HepG2 (cell line): ENCODE measurements at regions not wholly inside any gene's neighbourhood (a gene's known extent, or its start where the extent isn't known, plus 50 kb on each side); places are given as distances from the start of the nearest gene placed in this dataset.

Experiments
- ATAC-seq: fragments of 200-7000 bp; cut with Tn5 transposase; 3 replicates; pipeline ENCODE4 v1.9.1; 2020; ENCODE audit warnings: mild to moderate bottlenecking, moderate library complexity
- BruUV-seq: library from RNA; stranded (reverse); fragments of 400-500 nt; replicated peaks from 2 replicates; lab custom pipeline; 2021; lab: Mats Ljungman, UMichigan
- CTCF ChIA-PET: fragments of 300-600 bp; formaldehyde crosslinking; extraction: SDS; loops from one replicate; lab custom pipeline; 2021; ENCODE audit warnings: low total read pairs, inconsistent platforms, low intra/inter-chr PET ratio; lab: Yijun Ruan, JAX
- POLR2A ChIA-PET: fragments of 350-600 bp; sonication (Branson Sonifier 250); formaldehyde crosslinking; loops from one replicate; lab custom pipeline; 2020; ENCODE audit warnings: antibody characterized with exemption, inconsistent platforms; lab: Yijun Ruan, JAX
- DNase-seq: peaks from one replicate; pipeline ENCODE4 v3.0.0-alpha.2; 2015; ENCODE audit warnings: low spot score
- FAIRE-seq: peaks from 3 replicates; lab custom pipeline; 2011; peaks lifted over from hg19 to GRCh38; lab: Jason Lieb, UNC
- H2AFZ ChIP-seq: one replicate; pipeline ENCODE4 v1.6.1; 2011; ENCODE audit warnings: low read length, inconsistent platforms
- H3K27ac ChIP-seq: fragments of 300-600 bp; 3 replicates; pipeline ENCODE4 v1.8.0; 2011; ENCODE audit warnings: mixed run types, mild to moderate bottlenecking, mixed read lengths, low read length, inconsistent platforms; ENCODE audit not compliant: insufficient read depth; ENCODE audit errors: extremely low read length
- H3K27me3 ChIP-seq, 2 experiments: fragments of 200-600 bp in 1 of 2; 2 replicates in 1 of 2; 3 replicates in 1 of 2; pipeline versions ENCODE4 v1.6.0 to v1.8.0; 2011; ENCODE audit warnings: low read length in 2 of 2, mild to moderate bottlenecking in 2 of 2, moderate library complexity in 2 of 2, inconsistent platforms in 1 of 2; ENCODE audit not compliant: insufficient read depth in 2 of 2, control insufficient read depth in 1 of 2
- H3K36me3 ChIP-seq, 2 experiments: fragments of 200-600 bp in 1 of 2; replicated peaks in 1 of 2; 2 replicates in 1 of 2; 3 replicates in 1 of 2; pipeline versions ENCODE4 v1.5.1 to v1.8.0; 2011; ENCODE audit warnings: low read length in 2 of 2, inconsistent platforms in 1 of 2; ENCODE audit not compliant: insufficient read depth in 2 of 2, control insufficient read depth in 1 of 2
- H3K4me1 ChIP-seq: 2 replicates; pipeline ENCODE4 v1.5.1; 2012; ENCODE audit warnings: low read length, inconsistent platforms; ENCODE audit not compliant: insufficient read depth
- H3K4me2 ChIP-seq: 2 replicates; pipeline ENCODE4 v1.6.0; 2011; ENCODE audit warnings: low read depth, low read length, inconsistent platforms
- H3K4me3 ChIP-seq, 3 experiments: fragments of 200-600 bp in 1 of 3; sonication (generic), shearing (Covaris generic) in 1 of 3; replicated peaks in 1 of 3; 2 replicates each; pipeline ENCODE4 v1.5.1; 2011 to 2016; ENCODE audit warnings: low read length in 3 of 3, inconsistent platforms in 2 of 3, low read depth in 2 of 3, mild to moderate bottlenecking in 2 of 3, control low read depth in 1 of 3, mixed read lengths in 1 of 3; ENCODE audit not compliant: insufficient read depth in 1 of 3
- H3K79me2 ChIP-seq: one replicate; pipeline ENCODE4 v1.6.1; 2011; ENCODE audit warnings: low read length, inconsistent platforms; ENCODE audit not compliant: insufficient read depth
- H3K9ac ChIP-seq: 2 replicates; pipeline ENCODE4 v1.6.0; 2011; ENCODE audit warnings: mild to moderate bottlenecking, low read depth, low read length, inconsistent platforms; ENCODE audit not compliant: insufficient read depth
- H3K9me3 ChIP-seq: 2 replicates; pipeline ENCODE4 v1.5.1; 2012; ENCODE audit warnings: mild to moderate bottlenecking, low read length
- H4K20me1 ChIP-seq: 2 replicates; pipeline ENCODE4 v1.6.0; 2011; ENCODE audit warnings: inconsistent platforms, mild to moderate bottlenecking, low read length, moderate library complexity; ENCODE audit not compliant: insufficient read depth
- CCDC6 ChIP-seq: sonication (generic); formaldehyde crosslinking; IDR thresholded peaks from 2 replicates; pipeline ENCODE4 v1.8.1; 2022; ENCODE audit warnings: mild to moderate bottlenecking, missing genetic modification reagents, moderate library complexity
- CEBPB ChIP-seq: IDR thresholded peaks from 2 replicates; pipeline ENCODE4 v1.6.1; 2011; ENCODE audit warnings: low read depth, low read length, improper control_type of control experiment, borderline replicate concordance
- KDM4B ChIP-seq: sonication (generic); formaldehyde crosslinking; IDR thresholded peaks from 2 replicates; pipeline ENCODE4 v1.4.0; 2020; ENCODE audit warnings: missing genetic modification reagents
- KDM6A ChIP-seq: IDR thresholded peaks from 2 replicates; pipeline ENCODE4 v1.6.1; 2016; ENCODE audit warnings: low read depth
- RXRB ChIP-seq: IDR thresholded peaks from 2 replicates; pipeline ENCODE4 v1.6.1; 2016; ENCODE audit warnings: borderline replicate concordance, missing genetic modification reagents, missing compliant biosample characterization
- SMAD3 ChIP-seq: sonication (generic); formaldehyde crosslinking; IDR thresholded peaks from 2 replicates; pipeline ENCODE4 v1.4.0; 2020; ENCODE audit warnings: missing genetic modification reagents
- SSRP1 ChIP-seq: IDR thresholded peaks from 2 replicates; pipeline ENCODE4 v1.6.1; 2016; ENCODE audit warnings: control low read depth
- TAF15 ChIP-seq: fragments of 200-400 bp; formaldehyde crosslinking; IDR thresholded peaks from one replicate; pipeline ENCODE4 v1.6.1; 2018; ENCODE audit warnings: mild to moderate bottlenecking, low read depth, low read length; ENCODE audit not compliant: poor library complexity, severe bottlenecking
- ZC3H13 ChIP-seq: sonication (generic); formaldehyde crosslinking; IDR thresholded peaks from 2 replicates; pipeline ENCODE4 v1.8.1; 2023; ENCODE audit warnings: mild to moderate bottlenecking, missing genetic modification reagents, moderate library complexity
- ZNF235 ChIP-seq: sonication (generic); formaldehyde crosslinking; IDR thresholded peaks from 2 replicates; pipeline ENCODE4 v1.8.1; 2023; ENCODE audit warnings: mild to moderate bottlenecking, missing genetic modification reagents, borderline replicate concordance
- ZNF460 ChIP-seq: sonication (generic); formaldehyde crosslinking; IDR thresholded peaks from 2 replicates; pipeline ENCODE4 v1.5.1; 2020; ENCODE audit warnings: missing genetic modification reagents, mild to moderate bottlenecking, borderline replicate concordance
- ZNF567 ChIP-seq: sonication (generic); formaldehyde crosslinking; IDR thresholded peaks from 2 replicates; pipeline ENCODE4 v1.8.1; 2023; ENCODE audit warnings: mild to moderate bottlenecking, missing genetic modification reagents, borderline replicate concordance
- ZNF619 ChIP-seq: sonication (generic); formaldehyde crosslinking; IDR thresholded peaks from 2 replicates; pipeline ENCODE4 v1.4.0; 2020; ENCODE audit warnings: mild to moderate bottlenecking, missing genetic modification reagents
- ZSCAN21 ChIP-seq: sonication (generic); formaldehyde crosslinking; IDR thresholded peaks from 2 replicates; pipeline ENCODE4 v1.8.0; 2022; ENCODE audit warnings: mild to moderate bottlenecking, missing genetic modification reagents, moderate library complexity, borderline replicate concordance
- WGBS: methylation state at CpG from one replicate; pipeline ENCODE4 v1.1.6; 2017; ENCODE audit warnings: low lambda C conversion rate; 5-methylcytosine and 5-hydroxymethylcytosine counted together
- in situ Hi-C: cut with HindIII; loops from 2 replicates; pipeline ENCODE4 v1.10.0; 2017; ENCODE audit warnings: low pct_unique_long_range_greater_than_20kb; ENCODE audit not compliant: extremely low pct_ligation_motif_present
- intact Hi-C: fragments of 100-400 bp; cut with micrococcal nuclease; formaldehyde crosslinking; loops from one replicate; pipeline ENCODE4 v1.10.0; 2022; ENCODE audit not compliant: unreplicated experiment
- TF ChIP-seq, protein P1 (sequence below): sonication (generic); formaldehyde crosslinking; conservative IDR thresholded peaks from 2 replicates; pipeline ENCODE4 v1.8.0; 2022; ENCODE audit warnings: mild to moderate bottlenecking, moderate library complexity, missing genetic modification reagents

DNA sequence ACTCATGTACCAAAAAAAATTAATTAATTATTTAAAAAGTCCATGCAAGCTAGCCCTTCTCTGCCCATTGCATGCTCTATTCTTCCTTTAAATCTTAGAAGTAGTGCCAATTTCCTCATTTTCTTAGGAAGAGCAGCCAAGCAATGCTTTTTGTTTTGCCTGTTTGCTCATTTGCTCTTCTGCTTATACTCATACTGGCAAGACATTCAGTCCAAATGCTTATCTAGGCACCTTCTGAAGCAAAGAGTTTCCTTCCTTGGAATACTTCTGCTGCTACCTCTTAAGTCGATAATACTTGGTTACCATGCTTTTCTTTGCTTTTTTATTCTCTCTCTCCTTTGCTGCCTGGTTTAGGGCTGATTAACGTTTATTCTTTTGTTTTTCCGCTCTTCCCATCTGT, 1318.3 kb downstream of the AACS start:
- no peak overlapping the region for H2AFZ ChIP-seq
- peaks cover 99% of the 10 kb centered on the region for H3K9me3 ChIP-seq
- H3K27ac ChIP-seq, result no peak overlapping the region
- H3K4me3 ChIP-seq, result no peak overlapping the region
- H4K20me1 ChIP-seq, result no peaks in the 10 kb centered on the region
- WGBS, result 2% methylated on average over 3 of the region's 3 CpGs
- H3K9ac ChIP-seq, result no peak overlapping the region
- H3K4me1 ChIP-seq, result no peaks in the 10 kb centered on the region
- POLR2A ChIA-PET, result no interaction called here
- TF ChIP-seq ZNF460, result no peak
- TF ChIP-seq ZNF567, result no peak
- TF ChIP-seq KDM4B (CRISPR knock-in tag), result no peak
- no peak for TF ChIP-seq SMAD3 (CRISPR knock-in tag)
- TF ChIP-seq CCDC6, result no peak
- no peak for TF ChIP-seq CEBPB
- no peak for TF ChIP-seq ZNF235 (CRISPR knock-in tag)
- no peak for TF ChIP-seq SSRP1 (CRISPR knock-in tag)
- no peak for TF ChIP-seq TAF15
- in situ Hi-C loops (no loop called here), intact Hi-C loops (no loop called here)
- H3K27me3 ChIP-seq, result no peaks in the 10 kb centered on the region
- H3K4me2 ChIP-seq, result no peak overlapping the region
- ATAC-seq, result no peak
- no peaks in the 10 kb centered on the region for H3K36me3 ChIP-seq
- H3K79me2 ChIP-seq, result no peaks in the 10 kb centered on the region
- no peak for DNase-seq
- CTCF ChIA-PET, result no interaction called here
- no peak for FAIRE-seq
- no TSS peak for BruUV-seq

GRCh38 chr12:126384026-126384564, 1318.9 kb downstream of the AACS start:
- Histone ChIP-seq H3K79me2 (no peaks in the 10 kb centered on the region), H3K27me3 (no peaks in the 10 kb centered on the region), H3K4me1 (no peaks in the 10 kb centered on the region), H2AFZ (no peak overlapping the region), H3K36me3 (no peaks in the 10 kb centered on the region), H3K9me3 (peaks cover 99% of the 10 kb centered on the region), H3K4me2 (no peak overlapping the region), H3K27ac (no peak overlapping the region), H3K9ac (no peak overlapping the region), H4K20me1 (no peaks in the 10 kb centered on the region), H3K4me3 (no peak overlapping the region)
- ChIA-PET POLR2A (no interaction called here), CTCF (no interaction called here)
- 11% methylated on average over 2 of the region's 2 CpGs for WGBS
- intact Hi-C loops (no loop called here), in situ Hi-C loops (no loop called here)
- ATAC-seq (no peak), DNase-seq (no peak), FAIRE-seq (no peak)
- TF ChIP-seq ZC3H13 (CRISPR knock-in tag) (no peak), ZNF619 (CRISPR knock-in tag) (no peak), ZSCAN21 (CRISPR knock-in tag) (no peak), KDM6A (CRISPR knock-in tag) (no peak), RXRB (CRISPR knock-in tag) (no peak)
- TF ChIP-seq, protein P1, sequence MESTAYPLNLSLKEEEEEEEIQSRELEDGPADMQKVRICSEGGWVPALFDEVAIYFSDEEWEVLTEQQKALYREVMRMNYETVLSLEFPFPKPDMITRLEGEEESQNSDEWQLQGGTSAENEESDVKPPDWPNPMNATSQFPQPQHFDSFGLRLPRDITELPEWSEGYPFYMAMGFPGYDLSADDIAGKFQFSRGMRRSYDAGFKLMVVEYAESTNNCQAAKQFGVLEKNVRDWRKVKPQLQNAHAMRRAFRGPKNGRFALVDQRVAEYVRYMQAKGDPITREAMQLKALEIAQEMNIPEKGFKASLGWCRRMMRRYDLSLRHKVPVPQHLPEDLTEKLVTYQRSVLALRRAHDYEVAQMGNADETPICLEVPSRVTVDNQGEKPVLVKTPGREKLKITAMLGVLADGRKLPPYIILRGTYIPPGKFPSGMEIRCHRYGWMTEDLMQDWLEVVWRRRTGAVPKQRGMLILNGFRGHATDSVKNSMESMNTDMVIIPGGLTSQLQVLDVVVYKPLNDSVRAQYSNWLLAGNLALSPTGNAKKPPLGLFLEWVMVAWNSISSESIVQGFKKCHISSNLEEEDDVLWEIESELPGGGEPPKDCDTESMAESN (CRISPR knock-in tag), result no peak
- BruUV-seq, result no TSS peak
